ENCODE measurements at regions not wholly inside any gene's neighbourhood (a gene's known extent, or its start where the extent isn't known, plus 50 kb on each side); places are given as distances from the start of the nearest gene placed in this dataset.

DNA sequence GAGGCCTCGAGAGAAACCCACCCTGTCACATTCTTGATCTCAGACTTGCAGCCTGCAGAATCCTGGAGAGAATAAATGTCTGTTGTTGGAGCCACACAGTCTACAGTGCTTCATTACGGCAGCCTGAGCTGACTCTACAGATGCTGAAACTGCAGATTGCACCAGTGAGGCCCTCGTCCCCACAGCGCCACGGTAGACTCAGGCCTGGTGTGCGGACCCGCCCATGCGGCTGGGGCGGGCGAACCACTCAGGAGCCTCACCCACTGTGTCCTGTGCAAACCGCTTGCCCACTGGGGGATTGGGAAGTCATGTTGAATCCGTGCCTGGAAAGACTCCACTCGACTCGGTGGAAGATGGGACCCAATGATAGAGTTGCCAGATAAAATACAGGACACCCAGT, 125.2 kb upstream of the COPS8 start:
- Histone ChIP-seq H4K20me1 (replicated peaks; ENCODE audit: control insufficient read depth, insufficient read depth, low read length) (no peaks in the 10 kb centered on the region), H3K36me3 (ENCODE audit: control insufficient read depth, insufficient read depth, low read length) (no peaks in the 10 kb centered on the region), H3K79me2 (ENCODE audit: control insufficient read depth, insufficient read depth, low read length) (no peaks in the 10 kb centered on the region), H2AFZ (ENCODE audit: low read depth, low read length) (no peak overlapping the region), H3K9me3 (replicated peaks; ENCODE audit: control insufficient read depth, insufficient read depth, low read depth, low read length) (no peaks in the 10 kb centered on the region), H3K27me3 (ENCODE audit: control insufficient read depth in 2 of 2, insufficient read depth in 2 of 2, low read length in 2 of 2) (peaks cover 0 to 11% of the 10 kb centered on the region in 2 experiments; a peak in 2 of 5 replicates), H3K9me1 (ENCODE audit: control insufficient read depth, insufficient read depth, low read length) (no peaks in the 10 kb centered on the region), H3K4me1 (replicated peaks in 1 of 2; ENCODE audit: control insufficient read depth in 2 of 2, insufficient read depth in 2 of 2, low read length in 2 of 2) (no peaks in the 10 kb centered on the region), H3K27ac (ENCODE audit: extremely low read depth, low read depth, low read length) (no peak overlapping the region), H3K4me3 (no peak overlapping the region), H3K9ac (ENCODE audit: insufficient read depth in 1 of 2, low read depth in 2 of 2, low read length in 2 of 2) (no peak overlapping the region), H3K4me2 (ENCODE audit: insufficient read depth, low read length) (no peak overlapping the region)
- in situ Hi-C loops (cut with MboI) (no loop called here), intact Hi-C loops (cut with micrococcal nuclease) (no loop called here)
- BruUV-seq (replicated peaks): no TSS peak
- WGBS (ENCODE audit: insufficient coverage, low coverage, missing lambda C conversion rate): 1% methylated on average over 12 of the region's 14 CpGs
- ATAC-seq: no peak
- DNase-seq (ENCODE audit: extremely low read depth in 1 of 4, low spot score in 3 of 4): no peak
- no peak for FAIRE-seq
- ChIA-PET POLR2A (no interaction called here), CTCF (ENCODE audit: low intra/inter-chr PET ratio) (no interaction called here)
- TF ChIP-seq TCFL5 (CRISPR knock-in tag; conservative IDR thresholded peaks at IDR 0.05) (no peak), ZBTB7A (IDR thresholded peaks at IDR 0.05; ENCODE audit: borderline replicate concordance, control insufficient read depth, low read depth, low read length) (no peak), SIRT6 (IDR thresholded peaks at IDR 0.05; ENCODE audit: low read depth, low read length) (no peak), RBBP5 (IDR thresholded peaks at IDR 0.05; ENCODE audit: borderline replicate concordance, insufficient read depth, low read length, poor library complexity, severe bottlenecking) (no peak), ZNF23 (CRISPR knock-in tag; IDR thresholded peaks at IDR 0.05) (no peak), CSDE1 (IDR thresholded peaks at IDR 0.05) (no peak), C11orf30 (IDR thresholded peaks at IDR 0.05; ENCODE audit: low read depth) (no peak), PHF20 (IDR thresholded peaks at IDR 0.05; ENCODE audit: partially characterized antibody) (no peak)
- TF ChIP-seq, protein P1, sequence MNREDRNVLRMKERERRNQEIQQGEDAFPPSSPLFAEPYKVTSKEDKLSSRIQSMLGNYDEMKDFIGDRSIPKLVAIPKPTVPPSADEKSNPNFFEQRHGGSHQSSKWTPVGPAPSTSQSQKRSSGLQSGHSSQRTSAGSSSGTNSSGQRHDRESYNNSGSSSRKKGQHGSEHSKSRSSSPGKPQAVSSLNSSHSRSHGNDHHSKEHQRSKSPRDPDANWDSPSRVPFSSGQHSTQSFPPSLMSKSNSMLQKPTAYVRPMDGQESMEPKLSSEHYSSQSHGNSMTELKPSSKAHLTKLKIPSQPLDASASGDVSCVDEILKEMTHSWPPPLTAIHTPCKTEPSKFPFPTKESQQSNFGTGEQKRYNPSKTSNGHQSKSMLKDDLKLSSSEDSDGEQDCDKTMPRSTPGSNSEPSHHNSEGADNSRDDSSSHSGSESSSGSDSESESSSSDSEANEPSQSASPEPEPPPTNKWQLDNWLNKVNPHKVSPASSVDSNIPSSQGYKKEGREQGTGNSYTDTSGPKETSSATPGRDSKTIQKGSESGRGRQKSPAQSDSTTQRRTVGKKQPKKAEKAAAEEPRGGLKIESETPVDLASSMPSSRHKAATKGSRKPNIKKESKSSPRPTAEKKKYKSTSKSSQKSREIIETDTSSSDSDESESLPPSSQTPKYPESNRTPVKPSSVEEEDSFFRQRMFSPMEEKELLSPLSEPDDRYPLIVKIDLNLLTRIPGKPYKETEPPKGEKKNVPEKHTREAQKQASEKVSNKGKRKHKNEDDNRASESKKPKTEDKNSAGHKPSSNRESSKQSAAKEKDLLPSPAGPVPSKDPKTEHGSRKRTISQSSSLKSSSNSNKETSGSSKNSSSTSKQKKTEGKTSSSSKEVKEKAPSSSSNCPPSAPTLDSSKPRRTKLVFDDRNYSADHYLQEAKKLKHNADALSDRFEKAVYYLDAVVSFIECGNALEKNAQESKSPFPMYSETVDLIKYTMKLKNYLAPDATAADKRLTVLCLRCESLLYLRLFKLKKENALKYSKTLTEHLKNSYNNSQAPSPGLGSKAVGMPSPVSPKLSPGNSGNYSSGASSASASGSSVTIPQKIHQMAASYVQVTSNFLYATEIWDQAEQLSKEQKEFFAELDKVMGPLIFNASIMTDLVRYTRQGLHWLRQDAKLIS (CRISPR knock-in tag; IDR thresholded peaks at IDR 0.05): no peak
- TF ChIP-seq, protein P2, sequence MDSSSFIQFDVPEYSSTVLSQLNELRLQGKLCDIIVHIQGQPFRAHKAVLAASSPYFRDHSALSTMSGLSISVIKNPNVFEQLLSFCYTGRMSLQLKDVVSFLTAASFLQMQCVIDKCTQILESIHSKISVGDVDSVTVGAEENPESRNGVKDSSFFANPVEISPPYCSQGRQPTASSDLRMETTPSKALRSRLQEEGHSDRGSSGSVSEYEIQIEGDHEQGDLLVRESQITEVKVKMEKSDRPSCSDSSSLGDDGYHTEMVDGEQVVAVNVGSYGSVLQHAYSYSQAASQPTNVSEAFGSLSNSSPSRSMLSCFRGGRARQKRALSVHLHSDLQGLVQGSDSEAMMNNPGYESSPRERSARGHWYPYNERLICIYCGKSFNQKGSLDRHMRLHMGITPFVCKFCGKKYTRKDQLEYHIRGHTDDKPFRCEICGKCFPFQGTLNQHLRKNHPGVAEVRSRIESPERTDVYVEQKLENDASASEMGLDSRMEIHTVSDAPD (CRISPR knock-in tag; IDR thresholded peaks at IDR 0.05): no peak
- TF ChIP-seq, protein P3, sequence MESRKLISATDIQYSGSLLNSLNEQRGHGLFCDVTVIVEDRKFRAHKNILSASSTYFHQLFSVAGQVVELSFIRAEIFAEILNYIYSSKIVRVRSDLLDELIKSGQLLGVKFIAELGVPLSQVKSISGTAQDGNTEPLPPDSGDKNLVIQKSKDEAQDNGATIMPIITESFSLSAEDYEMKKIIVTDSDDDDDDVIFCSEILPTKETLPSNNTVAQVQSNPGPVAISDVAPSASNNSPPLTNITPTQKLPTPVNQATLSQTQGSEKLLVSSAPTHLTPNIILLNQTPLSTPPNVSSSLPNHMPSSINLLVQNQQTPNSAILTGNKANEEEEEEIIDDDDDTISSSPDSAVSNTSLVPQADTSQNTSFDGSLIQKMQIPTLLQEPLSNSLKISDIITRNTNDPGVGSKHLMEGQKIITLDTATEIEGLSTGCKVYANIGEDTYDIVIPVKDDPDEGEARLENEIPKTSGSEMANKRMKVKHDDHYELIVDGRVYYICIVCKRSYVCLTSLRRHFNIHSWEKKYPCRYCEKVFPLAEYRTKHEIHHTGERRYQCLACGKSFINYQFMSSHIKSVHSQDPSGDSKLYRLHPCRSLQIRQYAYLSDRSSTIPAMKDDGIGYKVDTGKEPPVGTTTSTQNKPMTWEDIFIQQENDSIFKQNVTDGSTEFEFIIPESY (CRISPR knock-in tag; IDR thresholded peaks at IDR 0.05): no peak
- TF ChIP-seq, protein P4, sequence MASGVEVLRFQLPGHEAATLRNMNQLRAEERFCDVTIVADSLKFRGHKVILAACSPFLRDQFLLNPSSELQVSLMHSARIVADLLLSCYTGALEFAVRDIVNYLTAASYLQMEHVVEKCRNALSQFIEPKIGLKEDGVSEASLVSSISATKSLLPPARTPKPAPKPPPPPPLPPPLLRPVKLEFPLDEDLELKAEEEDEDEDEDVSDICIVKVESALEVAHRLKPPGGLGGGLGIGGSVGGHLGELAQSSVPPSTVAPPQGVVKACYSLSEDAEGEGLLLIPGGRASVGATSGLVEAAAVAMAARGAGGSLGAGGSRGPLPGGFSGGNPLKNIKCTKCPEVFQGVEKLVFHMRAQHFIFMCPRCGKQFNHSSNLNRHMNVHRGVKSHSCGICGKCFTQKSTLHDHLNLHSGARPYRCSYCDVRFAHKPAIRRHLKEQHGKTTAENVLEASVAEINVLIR (CRISPR knock-in tag; IDR thresholded peaks at IDR 0.05): no peak

Data from K562 (cell line).